Tibial nerve (tissue), 4 donors: ENCODE measurements at regions not wholly inside any gene's neighbourhood (a gene's known extent, or its start where the extent isn't known, plus 50 kb on each side); places are given as distances from the start of the nearest gene placed in this dataset.

ENCODE experiments used
- DNase-seq, 2 donors: peaks; one replicate each; pipeline ENCODE4 v3.0.0-alpha.2; 2019; ENCODE audit warnings: low spot score in 2 of 2
- H3K27ac ChIP-seq, 4 donors: fragments of 200-600 bp; sonication (generic) in 3 of 4; one replicate each; pipeline ENCODE4 v1.5.1; 2017 to 2019; ENCODE audit warnings: mild to moderate bottlenecking in 1 of 4
- H3K27me3 ChIP-seq, 2 donors: fragments of 200-600 bp; sonication (generic) in 1 of 2; one replicate each; pipeline versions ENCODE4 v1.5.1 to v1.6.0; 2017 to 2019
- H3K36me3 ChIP-seq, 3 donors: fragments of 200-600 bp; sonication (generic); one replicate each; pipeline ENCODE4 v1.5.1; 2018 to 2019
- H3K4me1 ChIP-seq, 4 donors: fragments of 200-600 bp; sonication (generic) in 3 of 4; one replicate each; pipeline ENCODE4 v1.5.1; 2017 to 2019
- H3K4me3 ChIP-seq, 4 donors: fragments of 200-600 bp; sonication (generic) in 3 of 4; one replicate each; pipeline ENCODE4 v1.5.1; 2017 to 2019; ENCODE audit warnings: mild to moderate bottlenecking in 1 of 4, moderate library complexity in 1 of 4
- H3K9me3 ChIP-seq, 4 donors: fragments of 200-600 bp; sonication (generic) in 3 of 4; one replicate each; pipeline ENCODE4 v1.5.1; 2017 to 2019
- CTCF ChIP-seq, 5 experiments: fragments of 200-600 bp in 3 of 5; fragments of 450-650 bp in 2 of 5; sonication (generic) in 3 of 5; IDR thresholded peaks; one replicate each; pipeline ENCODE4 v1.5.1; 2016 to 2019; ENCODE audit warnings: antibody characterized with exemption in 5 of 5, mild to moderate bottlenecking in 3 of 5, moderate library complexity in 2 of 5
- EP300 ChIP-seq, 2 donors: sonication (generic); formaldehyde crosslinking; IDR thresholded peaks; one replicate each; pipeline ENCODE4 v1.6.1; 2017; ENCODE audit warnings: antibody characterized with exemption in 2 of 2, mild to moderate bottlenecking in 1 of 2
- POLR2A ChIP-seq, 2 donors: fragments of 450-650 bp; IDR thresholded peaks; one replicate each; pipeline ENCODE4 v1.6.1; 2017; ENCODE audit warnings: antibody characterized with exemption in 2 of 2, mild to moderate bottlenecking in 2 of 2, moderate library complexity in 2 of 2
- WGBS, 2 donors: methylation state at CpG; one replicate each; pipeline ENCODE4 v1.1.5; 2018; 5-methylcytosine and 5-hydroxymethylcytosine counted together

DNA sequence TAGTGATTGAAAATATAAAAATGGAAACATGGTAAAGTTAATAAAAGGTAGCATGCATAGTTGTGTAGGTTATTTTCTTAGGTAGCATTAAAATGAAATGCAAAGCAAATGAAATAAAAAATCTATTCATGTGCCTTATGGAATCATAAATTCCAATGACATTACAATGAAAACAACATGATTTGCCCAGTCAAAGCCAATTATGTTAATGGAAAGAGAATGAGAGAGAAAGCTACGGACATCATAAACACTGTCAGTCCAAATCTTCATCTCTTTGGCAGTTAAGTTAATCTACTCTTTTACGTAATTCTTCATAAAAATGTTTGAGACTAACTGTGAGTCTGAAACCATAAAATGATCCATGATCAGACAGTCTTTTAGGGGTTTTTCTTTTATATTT, 636.7 kb upstream of the SYT4 start:
- Histone ChIP-seq H3K27ac (no peak overlapping the region), H3K9me3 (no peaks in the 10 kb centered on the region), H3K4me3 (no peak overlapping the region), H3K36me3 (no peaks in the 10 kb centered on the region), H3K27me3 (no peaks in the 10 kb centered on the region), H3K4me1 (peaks cover 0 to 7% (median 0%) of the 10 kb centered on the region in 4 donors)
- WGBS, 2 donors: 67 to 81% methylated on average over 2 of the region's 2 CpGs
- TF ChIP-seq EP300 (IDR thresholded peaks at IDR 0.05) (no peak), CTCF (IDR thresholded peaks at IDR 0.05) (no peak), POLR2A (IDR thresholded peaks at IDR 0.05) (no peak)
- DNase-seq: no peak

GRCh38 chr18:43916984-43917383, 639.7 kb upstream of the SYT4 start:
- Histone ChIP-seq H3K4me3 (no peak overlapping the region), H3K9me3 (no peaks in the 10 kb centered on the region), H3K36me3 (no peaks in the 10 kb centered on the region), H3K27ac (no peak overlapping the region), H3K27me3 (no peaks in the 10 kb centered on the region), H3K4me1 (peaks cover 0 to 7% (median 0%) of the 10 kb centered on the region in 4 donors)
- WGBS, 2 donors: 89 to 91% methylated on average over 3 of the region's 3 CpGs
- DNase-seq: no peak
- TF ChIP-seq CTCF (IDR thresholded peaks at IDR 0.05) (no peak), EP300 (IDR thresholded peaks at IDR 0.05) (no peak), POLR2A (IDR thresholded peaks at IDR 0.05) (no peak)

GRCh38 chr18:43917520-43917919, 640.2 kb upstream of the SYT4 start:
- TF ChIP-seq EP300 (IDR thresholded peaks at IDR 0.05): no peak
- no peak for TF ChIP-seq CTCF (IDR thresholded peaks at IDR 0.05)
- TF ChIP-seq POLR2A (IDR thresholded peaks at IDR 0.05): no peak
- Histone ChIP-seq H3K4me1 (peaks cover 0 to 7% (median 0%) of the 10 kb centered on the region in 4 donors), H3K27ac (no peak overlapping the region), H3K36me3 (no peaks in the 10 kb centered on the region), H3K27me3 (no peaks in the 10 kb centered on the region), H3K4me3 (no peak overlapping the region), H3K9me3 (no peaks in the 10 kb centered on the region)
- WGBS, 2 donors: 71 to 79% methylated on average over 5 of the region's 5 CpGs
- DNase-seq: no peak

- Histone ChIP-seq H3K4me3 (no peak overlapping the region), H3K4me1 (peaks cover 0 to 7% (median 0%) of the 10 kb centered on the region in 4 donors), H3K27me3 (no peaks in the 10 kb centered on the region), H3K36me3 (no peaks in the 10 kb centered on the region), H3K27ac (no peak overlapping the region), H3K9me3 (no peaks in the 10 kb centered on the region)
- no peak for DNase-seq
- TF ChIP-seq EP300 (IDR thresholded peaks at IDR 0.05) (no peak), POLR2A (IDR thresholded peaks at IDR 0.05) (no peak), CTCF (IDR thresholded peaks at IDR 0.05) (no peak)
These were observed 642.3 kb upstream of the SYT4 start for GRCh38 chr18:43919551-43919950.

DNA sequence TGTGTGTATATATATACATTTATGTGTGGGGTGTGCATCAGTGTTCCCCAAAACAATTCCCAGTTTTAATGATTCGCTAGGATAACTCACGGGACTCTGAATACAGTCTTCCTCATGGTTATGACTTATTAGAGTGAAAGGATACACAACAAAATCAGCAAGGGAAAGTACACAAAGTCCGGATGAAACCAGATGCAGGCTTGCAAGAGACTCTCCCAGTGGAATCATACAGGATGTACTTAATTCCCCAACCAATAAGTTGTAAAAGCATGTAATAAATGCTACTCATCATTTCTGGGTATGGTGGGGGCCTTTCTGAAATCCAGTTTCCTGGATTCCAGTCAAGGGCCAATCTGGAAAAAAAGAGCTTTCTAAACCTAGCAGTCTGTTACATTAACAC, 654.1 kb upstream of the SYT4 start:
- Histone ChIP-seq H3K4me3 (no peak overlapping the region), H3K36me3 (no peaks in the 10 kb centered on the region), H3K27ac (peak overlapping the region in 2 of 4 donors; percentile 12 to 26), H3K27me3 (no peaks in the 10 kb centered on the region), H3K9me3 (no peaks in the 10 kb centered on the region), H3K4me1 (peaks cover 0 to 24% (median 0%) of the 10 kb centered on the region in 4 donors)
- 64 to 72% methylated on average over 3 of the region's 3 CpGs for WGBS, 2 donors
- DNase-seq: no peak
- TF ChIP-seq POLR2A (IDR thresholded peaks at IDR 0.05) (no peak), EP300 (IDR thresholded peaks at IDR 0.05) (peak in 1 of 2 donors; percentile 18)

DNA sequence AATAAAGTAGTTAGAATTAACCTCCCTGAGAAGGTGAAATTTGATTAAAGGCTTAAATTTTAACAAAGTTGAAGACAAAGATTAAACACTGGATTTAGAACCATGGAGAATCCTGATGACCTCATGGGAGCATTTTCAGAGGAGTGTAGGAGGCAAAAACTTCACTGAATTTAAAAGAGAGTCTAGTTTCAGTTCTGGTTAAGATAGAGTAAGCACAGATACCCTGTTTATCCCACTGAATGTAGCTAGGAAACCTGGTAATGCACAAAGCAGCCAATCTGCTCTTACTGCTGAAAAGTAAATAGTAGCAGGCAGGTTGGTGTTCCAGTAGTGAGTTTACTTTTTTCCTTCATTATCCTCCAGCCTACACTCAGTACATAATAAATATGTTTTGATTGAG, 654.9 kb upstream of the SYT4 start:
- Histone ChIP-seq H3K36me3 (no peaks in the 10 kb centered on the region), H3K27ac (peak overlapping the region in 1 of 4 donors; percentile 26), H3K4me1 (peaks cover 0 to 24% (median 0%) of the 10 kb centered on the region in 4 donors), H3K9me3 (no peaks in the 10 kb centered on the region), H3K27me3 (no peaks in the 10 kb centered on the region), H3K4me3 (no peak overlapping the region)
- no peak for TF ChIP-seq EP300 (IDR thresholded peaks at IDR 0.05)
- TF ChIP-seq CTCF (IDR thresholded peaks at IDR 0.05): no peak
- TF ChIP-seq POLR2A (IDR thresholded peaks at IDR 0.05): no peak
- no peak for DNase-seq
